ENCODE measurements at regions not wholly inside any gene's neighbourhood (a gene's known extent, or its start where the extent isn't known, plus 50 kb on each side); places are given as distances from the start of the nearest gene placed in this dataset.

DNA sequence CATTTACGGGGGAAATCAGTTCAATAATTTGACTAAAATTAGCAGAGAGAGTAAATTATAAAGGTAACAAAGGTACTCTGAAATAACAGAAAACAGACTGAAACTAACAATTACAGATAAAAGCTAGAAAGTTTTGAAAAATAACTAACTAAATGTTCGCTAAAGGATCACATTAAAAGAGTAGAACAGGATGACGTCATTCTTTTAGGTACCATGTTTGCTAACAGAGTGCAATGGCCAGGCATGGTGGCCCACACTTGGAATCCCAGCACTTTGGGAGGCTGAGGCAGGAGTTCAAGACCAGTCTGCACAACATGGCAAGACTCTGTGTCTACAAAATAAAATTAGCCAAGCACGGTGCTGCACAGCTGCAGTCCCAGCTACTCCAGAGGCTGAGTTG lies 212.3 kb upstream of the CDYL start:
- no peak overlapping the region for H3K4me3 Mint-ChIP-seq
- H3K27ac Mint-ChIP-seq, result no peak overlapping the region
- DNase-seq, result no peak
- peaks cover 6% of the 10 kb centered on the region for H3K27me3 Mint-ChIP-seq (ENCODE audit: insufficient read depth)
- TF ChIP-seq, protein P1, sequence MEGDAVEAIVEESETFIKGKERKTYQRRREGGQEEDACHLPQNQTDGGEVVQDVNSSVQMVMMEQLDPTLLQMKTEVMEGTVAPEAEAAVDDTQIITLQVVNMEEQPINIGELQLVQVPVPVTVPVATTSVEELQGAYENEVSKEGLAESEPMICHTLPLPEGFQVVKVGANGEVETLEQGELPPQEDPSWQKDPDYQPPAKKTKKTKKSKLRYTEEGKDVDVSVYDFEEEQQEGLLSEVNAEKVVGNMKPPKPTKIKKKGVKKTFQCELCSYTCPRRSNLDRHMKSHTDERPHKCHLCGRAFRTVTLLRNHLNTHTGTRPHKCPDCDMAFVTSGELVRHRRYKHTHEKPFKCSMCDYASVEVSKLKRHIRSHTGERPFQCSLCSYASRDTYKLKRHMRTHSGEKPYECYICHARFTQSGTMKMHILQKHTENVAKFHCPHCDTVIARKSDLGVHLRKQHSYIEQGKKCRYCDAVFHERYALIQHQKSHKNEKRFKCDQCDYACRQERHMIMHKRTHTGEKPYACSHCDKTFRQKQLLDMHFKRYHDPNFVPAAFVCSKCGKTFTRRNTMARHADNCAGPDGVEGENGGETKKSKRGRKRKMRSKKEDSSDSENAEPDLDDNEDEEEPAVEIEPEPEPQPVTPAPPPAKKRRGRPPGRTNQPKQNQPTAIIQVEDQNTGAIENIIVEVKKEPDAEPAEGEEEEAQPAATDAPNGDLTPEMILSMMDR (IDR thresholded peaks at IDR 0.05), result no peak
- peaks cover 41% of the 10 kb centered on the region for H3K4me1 Mint-ChIP-seq (ENCODE audit: low read depth)
- H3K36me3 Mint-ChIP-seq (ENCODE audit: low read depth), result no peaks in the 10 kb centered on the region; the same call in 1 of the 2 replicates
- no peaks in the 10 kb centered on the region for H3K9me3 Mint-ChIP-seq

DNA sequence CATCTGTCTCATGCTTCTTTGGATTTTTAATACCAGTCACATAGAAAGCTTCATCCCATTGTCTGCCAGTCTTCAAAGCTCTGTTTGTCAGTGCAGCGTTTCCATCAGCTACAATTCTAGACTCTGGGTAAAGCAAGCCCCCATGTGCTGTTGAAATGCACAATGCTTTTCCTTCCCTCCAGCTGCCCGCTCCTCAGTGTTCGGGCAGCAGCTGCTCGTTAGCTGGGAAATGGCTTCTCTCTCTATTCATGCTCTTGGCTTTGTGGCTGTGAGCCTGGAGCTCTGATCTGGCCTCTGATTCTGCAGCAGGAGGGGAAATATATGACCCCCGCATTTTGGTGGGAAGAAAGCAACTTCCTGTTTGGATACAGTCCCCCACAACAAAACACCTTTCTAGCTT lies 213.0 kb upstream of the CDYL start:
- H3K9me3 Mint-ChIP-seq, result no peaks in the 10 kb centered on the region
- no peak overlapping the region for H3K4me3 Mint-ChIP-seq
- H3K27me3 Mint-ChIP-seq (ENCODE audit: insufficient read depth), result peaks cover 6% of the 10 kb centered on the region
- no peaks in the 10 kb centered on the region; the same call in 1 of the 2 replicates for H3K36me3 Mint-ChIP-seq (ENCODE audit: low read depth)
- DNase-seq, result no peak
- TF ChIP-seq, protein P1 (IDR thresholded peaks at IDR 0.05), result no peak
- H3K4me1 Mint-ChIP-seq (ENCODE audit: low read depth), result peaks cover 39% of the 10 kb centered on the region
- H3K27ac Mint-ChIP-seq, result no peak overlapping the region; the same call in 1 of the 2 replicates

DNA sequence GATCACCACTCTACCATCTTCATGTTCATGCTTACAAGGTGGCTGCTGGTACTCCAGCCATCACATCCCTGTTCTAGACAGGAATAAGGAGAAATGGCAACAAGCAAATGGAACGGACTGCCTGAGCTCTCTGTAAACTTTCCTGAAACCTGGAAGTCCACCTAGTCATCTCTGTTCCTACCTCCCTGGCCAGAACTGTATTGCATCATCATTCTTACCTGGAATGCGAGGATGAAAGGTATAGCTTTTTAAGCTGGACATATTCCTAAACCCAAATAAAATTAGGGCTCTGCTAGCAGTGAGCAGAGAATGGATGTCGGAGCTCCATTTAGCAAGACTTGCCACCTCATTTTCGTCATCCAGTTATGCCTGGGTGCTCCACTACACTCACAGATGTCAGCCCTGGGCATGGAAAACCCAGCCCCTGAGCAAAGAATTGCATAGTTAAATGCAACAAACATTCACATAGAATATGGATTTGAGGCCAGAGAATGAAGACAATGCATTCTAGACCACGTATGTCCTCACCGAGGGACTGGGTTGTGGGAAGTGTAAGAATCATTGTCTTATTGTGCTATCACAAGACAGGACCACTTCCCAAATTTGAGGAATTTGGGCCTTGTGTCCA lies 214.3 kb upstream of the CDYL start:
- DNase-seq, result no peak
- H3K36me3 Mint-ChIP-seq (ENCODE audit: low read depth), result no peaks in the 10 kb centered on the region; the same call in 1 of the 2 replicates
- no peak overlapping the region for H3K27ac Mint-ChIP-seq
- TF ChIP-seq, protein P1 (IDR thresholded peaks at IDR 0.05), result no peak
- H3K4me1 Mint-ChIP-seq (ENCODE audit: low read depth), result peaks cover 26% of the 10 kb centered on the region
- H3K4me3 Mint-ChIP-seq, result no peak overlapping the region
- peaks cover 9% of the 10 kb centered on the region for H3K27me3 Mint-ChIP-seq (ENCODE audit: insufficient read depth)
- H3K9me3 Mint-ChIP-seq, result no peaks in the 10 kb centered on the region

DNA sequence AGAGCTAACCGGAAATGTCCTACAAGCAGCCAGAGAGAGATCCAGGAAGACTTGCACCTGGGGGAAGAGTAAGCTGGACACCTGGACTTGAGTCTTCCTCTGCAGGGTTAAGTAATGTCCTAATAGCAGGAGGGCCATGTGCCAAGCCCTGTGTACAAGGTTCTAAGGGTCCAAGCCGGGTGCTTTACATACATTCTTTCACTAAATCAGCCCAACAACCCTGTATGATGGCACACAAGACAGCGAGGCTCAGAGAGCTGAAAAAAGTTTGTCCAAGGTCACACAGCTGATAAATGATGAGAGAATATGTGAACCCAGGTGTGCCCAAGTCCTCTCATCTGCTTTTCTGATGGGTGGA lies 215.1 kb upstream of the CDYL start:
- H3K36me3 Mint-ChIP-seq (ENCODE audit: low read depth), result no peaks in the 10 kb centered on the region; the same call in 1 of the 2 replicates
- DNase-seq, result no peak
- no peaks in the 10 kb centered on the region for H3K9me3 Mint-ChIP-seq
- H3K27me3 Mint-ChIP-seq (ENCODE audit: insufficient read depth), result peaks cover 9% of the 10 kb centered on the region; the same call in 1 of the 2 replicates
- H3K27ac Mint-ChIP-seq, result no peak overlapping the region
- H3K4me1 Mint-ChIP-seq (ENCODE audit: low read depth), result peaks cover 18% of the 10 kb centered on the region
- no peak overlapping the region for H3K4me3 Mint-ChIP-seq
- TF ChIP-seq, protein P1 (IDR thresholded peaks at IDR 0.05), result no peak

DNA sequence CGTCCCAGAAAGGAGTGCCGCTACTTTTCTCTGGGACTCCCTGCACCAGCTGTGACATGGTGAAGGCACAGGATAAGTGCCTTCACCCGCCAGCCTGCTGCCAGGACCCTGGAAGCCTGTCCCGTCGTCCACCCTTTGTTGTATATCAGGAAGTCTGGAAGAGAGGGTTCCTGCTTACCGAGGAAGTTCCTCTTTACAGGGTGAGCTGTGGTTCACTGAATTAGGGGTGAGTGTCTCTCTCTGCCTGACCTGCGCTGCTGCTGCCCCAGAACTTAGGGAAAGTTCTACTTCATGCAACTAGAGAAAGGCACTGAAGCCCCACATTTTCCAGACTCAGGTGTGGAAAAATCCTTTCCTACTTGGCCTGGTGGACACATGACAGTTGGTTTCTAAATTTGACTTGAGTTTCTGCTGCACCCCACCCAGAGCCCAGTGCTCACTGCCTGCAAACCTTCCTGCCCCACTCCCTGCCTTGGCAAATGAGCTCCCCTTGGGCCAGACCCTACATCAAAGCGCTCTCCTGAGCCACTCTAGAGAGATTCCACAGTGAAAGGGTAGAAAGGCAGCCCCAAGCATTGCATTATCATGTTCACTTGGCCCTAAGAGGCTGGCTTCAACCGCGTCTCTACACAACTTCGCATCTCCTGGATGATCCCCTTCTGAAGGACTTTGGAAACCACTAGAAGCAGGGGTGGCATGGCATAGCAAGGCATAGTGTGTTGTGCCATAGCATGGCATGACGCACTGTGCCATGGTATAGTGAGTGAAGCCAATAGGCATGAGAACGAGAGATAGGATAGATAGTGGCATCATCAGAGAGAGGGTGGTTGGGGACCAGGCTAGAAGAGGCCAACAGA lies 215.8 kb upstream of the CDYL start:
- TF ChIP-seq, protein P1 (IDR thresholded peaks at IDR 0.05), result no peak
- Mint-ChIP-seq H3K27ac (no peak overlapping the region), H3K4me3 (no peak overlapping the region), H3K27me3 (ENCODE audit: insufficient read depth) (peaks cover 9% of the 10 kb centered on the region), H3K36me3 (ENCODE audit: low read depth) (no peaks in the 10 kb centered on the region; the same call in 1 of the 2 replicates), H3K4me1 (ENCODE audit: low read depth) (peaks cover 16% of the 10 kb centered on the region), H3K9me3 (no peaks in the 10 kb centered on the region)
- no peak for DNase-seq
